PFSK-1 (cell line): ENCODE measurements at regions not wholly inside any gene's neighbourhood (a gene's known extent, or its start where the extent isn't known, plus 50 kb on each side); places are given as distances from the start of the nearest gene placed in this dataset.

Experiments
- FOXP2 ChIP-seq: optimal IDR thresholded peaks from 2 replicates; pipeline ENCODE3; 2011; ENCODE audit warnings: borderline replicate concordance, control low read depth, inconsistent platforms; ENCODE audit not compliant: insufficient read depth; ENCODE audit errors: extremely low read length, extremely low read depth
- POLR2AphosphoS5 ChIP-seq: IDR thresholded peaks from 2 replicates; pipeline ENCODE4 v1.6.1; 2012; ENCODE audit warnings: low read depth, mild to moderate bottlenecking, control low read depth, low read length, moderate library complexity
- SIN3A ChIP-seq: IDR thresholded peaks from 2 replicates; pipeline ENCODE4 v1.6.1; 2012; ENCODE audit warnings: mild to moderate bottlenecking, low read length, moderate library complexity, borderline replicate concordance; ENCODE audit not compliant: insufficient read depth
- TAF1 ChIP-seq: IDR thresholded peaks from 2 replicates; pipeline ENCODE4 v1.6.1; 2012; ENCODE audit warnings: low read length, control low read depth, borderline replicate concordance; ENCODE audit not compliant: insufficient read depth
- TF ChIP-seq, protein P1 (sequence below), 2 experiments: IDR thresholded peaks; 2 replicates each; pipeline versions ENCODE4 v1.6.1 to v1.8.0; 2011 to 2012; ENCODE audit warnings: low read depth in 2 of 2, low read length in 2 of 2, control low read depth in 1 of 2, inconsistent platforms in 1 of 2, mild to moderate bottlenecking in 1 of 2, moderate library complexity in 1 of 2; ENCODE audit not compliant: insufficient read depth in 1 of 2

DNA sequence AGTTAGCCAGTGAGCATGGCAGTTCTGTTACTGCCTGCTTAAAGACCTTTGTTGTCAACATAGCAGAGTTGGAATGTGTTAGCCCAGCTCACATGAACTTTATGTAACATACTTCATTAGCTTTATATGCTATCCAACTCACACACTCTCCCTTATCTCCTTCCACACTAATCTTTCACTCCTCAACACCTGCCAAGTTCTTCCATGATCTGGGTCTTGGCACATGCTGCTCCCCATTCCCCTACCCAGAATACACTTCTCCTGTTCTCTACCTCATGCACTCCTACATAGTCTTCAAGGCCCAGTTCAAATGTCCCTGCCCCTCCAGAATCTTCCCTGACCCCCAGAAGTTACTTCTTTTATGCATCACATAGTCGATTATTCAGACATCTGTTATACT lies 179.3 kb downstream of the KATNAL1 start:
- no peak for TF ChIP-seq FOXP2
- TF ChIP-seq TAF1, result no peak
- no peak for TF ChIP-seq SIN3A
- TF ChIP-seq POLR2AphosphoS5, result no peak
- TF ChIP-seq, protein P1, sequence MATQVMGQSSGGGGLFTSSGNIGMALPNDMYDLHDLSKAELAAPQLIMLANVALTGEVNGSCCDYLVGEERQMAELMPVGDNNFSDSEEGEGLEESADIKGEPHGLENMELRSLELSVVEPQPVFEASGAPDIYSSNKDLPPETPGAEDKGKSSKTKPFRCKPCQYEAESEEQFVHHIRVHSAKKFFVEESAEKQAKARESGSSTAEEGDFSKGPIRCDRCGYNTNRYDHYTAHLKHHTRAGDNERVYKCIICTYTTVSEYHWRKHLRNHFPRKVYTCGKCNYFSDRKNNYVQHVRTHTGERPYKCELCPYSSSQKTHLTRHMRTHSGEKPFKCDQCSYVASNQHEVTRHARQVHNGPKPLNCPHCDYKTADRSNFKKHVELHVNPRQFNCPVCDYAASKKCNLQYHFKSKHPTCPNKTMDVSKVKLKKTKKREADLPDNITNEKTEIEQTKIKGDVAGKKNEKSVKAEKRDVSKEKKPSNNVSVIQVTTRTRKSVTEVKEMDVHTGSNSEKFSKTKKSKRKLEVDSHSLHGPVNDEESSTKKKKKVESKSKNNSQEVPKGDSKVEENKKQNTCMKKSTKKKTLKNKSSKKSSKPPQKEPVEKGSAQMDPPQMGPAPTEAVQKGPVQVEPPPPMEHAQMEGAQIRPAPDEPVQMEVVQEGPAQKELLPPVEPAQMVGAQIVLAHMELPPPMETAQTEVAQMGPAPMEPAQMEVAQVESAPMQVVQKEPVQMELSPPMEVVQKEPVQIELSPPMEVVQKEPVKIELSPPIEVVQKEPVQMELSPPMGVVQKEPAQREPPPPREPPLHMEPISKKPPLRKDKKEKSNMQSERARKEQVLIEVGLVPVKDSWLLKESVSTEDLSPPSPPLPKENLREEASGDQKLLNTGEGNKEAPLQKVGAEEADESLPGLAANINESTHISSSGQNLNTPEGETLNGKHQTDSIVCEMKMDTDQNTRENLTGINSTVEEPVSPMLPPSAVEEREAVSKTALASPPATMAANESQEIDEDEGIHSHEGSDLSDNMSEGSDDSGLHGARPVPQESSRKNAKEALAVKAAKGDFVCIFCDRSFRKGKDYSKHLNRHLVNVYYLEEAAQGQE (IDR thresholded peaks at IDR 0.05; ENCODE audit: insufficient read depth in 1 of 2, low read depth in 2 of 2, low read length in 2 of 2), result no peak

DNA sequence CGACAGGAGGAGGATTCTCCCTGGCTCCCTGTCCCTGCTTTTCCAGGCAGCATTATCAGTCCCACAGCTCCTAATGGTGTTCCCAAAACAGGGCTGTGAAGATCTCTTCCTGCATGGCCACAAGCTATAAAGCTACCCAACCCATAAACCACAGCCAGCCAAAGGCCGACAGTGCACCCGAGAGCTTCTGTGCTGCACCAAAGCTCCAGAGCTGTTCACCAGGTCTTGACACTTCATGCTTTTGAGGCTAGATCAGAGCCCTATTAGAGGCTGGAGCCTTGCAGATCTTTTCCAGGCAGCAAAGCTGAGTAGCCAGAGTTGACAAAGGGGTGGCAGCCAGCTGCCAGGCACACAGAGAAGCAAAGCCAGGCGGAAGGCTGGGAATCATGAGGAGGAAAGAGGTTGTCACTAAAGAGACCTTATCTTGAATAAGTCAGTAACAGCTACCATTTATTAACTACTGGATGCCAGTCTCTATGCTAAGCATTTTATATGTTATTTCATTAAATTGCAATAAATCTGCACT lies 180.4 kb downstream of the KATNAL1 start:
- TF ChIP-seq TAF1 (no peak), FOXP2 (no peak), POLR2AphosphoS5 (no peak)

DNA sequence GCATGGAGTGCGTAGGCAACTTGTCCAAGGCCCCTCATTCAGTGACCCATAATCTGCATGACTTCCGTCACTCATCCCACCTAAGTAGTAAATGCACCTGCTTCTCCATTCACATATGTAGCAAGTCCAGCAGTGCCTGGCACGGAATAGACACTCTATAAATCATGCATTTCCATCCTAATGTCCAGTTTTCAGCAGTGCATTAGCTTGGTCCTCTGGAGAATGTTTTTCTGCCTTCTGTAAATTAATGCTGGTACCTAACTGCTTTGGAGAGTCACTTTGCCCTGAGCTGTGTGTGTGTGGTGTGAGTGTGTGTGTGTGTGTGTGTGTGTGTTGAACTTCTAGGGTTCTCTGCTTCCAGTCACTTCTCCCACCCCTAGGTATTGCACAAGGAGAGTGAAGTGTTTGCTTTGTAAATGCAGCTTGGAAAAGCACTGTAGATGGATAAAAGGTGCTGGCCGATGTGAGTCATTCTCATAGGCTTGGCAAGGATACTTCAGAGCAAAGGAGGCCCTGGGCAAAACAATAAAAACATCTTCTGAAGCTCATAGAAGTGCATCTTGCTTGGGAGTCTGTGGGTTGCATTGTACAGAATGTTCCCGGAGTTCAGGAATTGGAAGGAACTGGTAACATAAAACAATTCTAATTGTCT lies 181.8 kb downstream of the KATNAL1 start:
- TF ChIP-seq SIN3A, result no peak
- TF ChIP-seq TAF1, result no peak
- TF ChIP-seq, protein P1 (IDR thresholded peaks at IDR 0.05; ENCODE audit: insufficient read depth in 1 of 2, low read depth in 2 of 2, low read length in 2 of 2), result no peak
- TF ChIP-seq POLR2AphosphoS5, result no peak
- TF ChIP-seq FOXP2, result no peak

DNA sequence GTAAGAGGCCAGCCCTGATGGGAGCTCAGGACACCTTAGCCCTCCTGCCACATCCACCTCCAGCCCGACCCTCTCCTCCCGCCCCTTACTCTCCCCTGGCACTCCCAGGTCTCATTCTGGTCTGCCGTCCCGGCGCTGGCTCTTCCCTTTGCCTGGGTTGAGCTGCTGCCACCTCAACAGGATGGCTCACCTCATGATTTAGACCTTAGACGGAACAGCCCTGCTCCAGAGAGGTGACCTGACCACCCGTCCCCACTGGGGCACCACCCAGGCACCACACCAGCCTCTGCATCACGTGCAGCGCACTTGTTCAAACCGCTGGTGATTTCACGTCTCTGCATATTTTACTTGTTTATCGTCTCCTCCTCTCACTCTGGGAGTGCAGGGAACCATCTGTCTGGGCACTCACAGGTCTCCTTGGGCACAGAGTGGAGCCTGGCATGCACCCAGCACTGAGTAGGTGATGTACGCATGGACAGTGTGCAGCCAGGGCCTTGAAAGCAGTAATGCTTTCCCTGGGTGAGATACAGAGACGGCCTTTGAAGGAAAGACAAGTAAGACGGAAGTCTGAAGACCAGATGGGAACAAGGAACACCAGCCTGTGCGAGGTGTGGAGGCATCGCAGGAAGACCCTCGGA lies 183.1 kb downstream of the KATNAL1 start:
- no peak for TF ChIP-seq POLR2AphosphoS5

DNA sequence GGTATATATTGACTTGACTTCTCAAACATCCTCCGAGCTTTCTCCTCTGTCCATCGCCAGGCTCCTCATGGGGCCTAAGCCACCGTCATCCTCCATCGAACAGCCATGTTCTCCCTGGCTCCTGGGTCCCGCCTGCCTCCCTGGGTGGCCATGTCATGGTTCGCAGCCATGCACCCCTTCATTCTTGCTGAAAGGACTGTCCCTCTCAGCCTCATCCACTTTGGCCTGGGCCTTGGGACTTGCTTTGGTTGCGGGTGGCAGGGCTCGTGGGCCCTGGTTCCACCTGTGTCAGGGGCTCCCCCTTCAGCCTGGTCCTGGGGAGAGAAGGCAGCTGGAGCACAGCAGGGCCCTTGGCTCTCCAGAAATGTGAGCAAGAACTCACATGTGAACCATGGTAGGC lies 183.8 kb downstream of the KATNAL1 start:
- TF ChIP-seq TAF1 (no peak), FOXP2 (no peak), SIN3A (no peak), POLR2AphosphoS5 (no peak)
- TF ChIP-seq, protein P1 (IDR thresholded peaks at IDR 0.05; ENCODE audit: insufficient read depth in 1 of 2, low read depth in 2 of 2, low read length in 2 of 2), result no peak

DNA sequence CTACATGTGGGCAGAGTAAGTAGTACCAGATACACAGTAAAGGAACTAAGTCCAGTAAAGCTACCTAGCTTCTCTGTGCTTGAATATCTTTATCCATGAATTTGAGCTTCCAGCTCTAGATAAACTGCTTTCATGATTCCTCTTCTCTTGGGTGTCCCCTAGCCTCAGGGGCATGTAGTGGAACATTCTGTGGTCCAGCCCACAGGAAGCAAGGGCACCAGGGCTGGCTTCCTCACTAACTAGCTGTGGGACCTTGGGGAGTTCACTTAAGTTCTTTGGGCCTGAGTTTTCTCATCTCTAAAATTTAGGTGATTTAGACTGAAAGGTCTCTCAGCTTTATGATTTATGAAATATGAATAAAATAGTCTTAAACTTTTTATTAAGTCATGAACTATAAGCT lies 185.7 kb downstream of the KATNAL1 start:
- no peak for TF ChIP-seq TAF1
- TF ChIP-seq POLR2AphosphoS5, result no peak
- TF ChIP-seq, protein P1 (IDR thresholded peaks at IDR 0.05; ENCODE audit: insufficient read depth in 1 of 2, low read depth in 2 of 2, low read length in 2 of 2), result no peak
- TF ChIP-seq FOXP2, result no peak
- no peak for TF ChIP-seq SIN3A
